ENCODE measurements at regions not wholly inside any gene's neighbourhood (a gene's known extent, or its start where the extent isn't known, plus 50 kb on each side); places are given as distances from the start of the nearest gene placed in this dataset.
"Not testable (repeated sequence)": the region's sequence is repeated elsewhere in the genome, so short reads cannot be mapped to it uniquely, and the experiment has no call there.

GRCh38 chr4:14396183-14396582, 606.1 kb upstream of the CPEB2 start:
- ATAC-seq (no peak), DNase-seq (no peak)
- intact Hi-C loops (cut with DNase I): no loop called here

GRCh38 chr4:14399848-14400247, 602.4 kb upstream of the CPEB2 start:
- ATAC-seq: no peak
- no peak for DNase-seq
- intact Hi-C loops (cut with DNase I): no loop called here

- ATAC-seq (no peak), DNase-seq (no peak)
- intact Hi-C loops (cut with DNase I): no loop called here
Observed at GRCh38 chr4:14400307-14400706, 602.0 kb upstream of the CPEB2 start.

GRCh38 chr4:14403132-14403531, 599.1 kb upstream of the CPEB2 start:
- intact Hi-C loops (cut with DNase I): no loop called here
- ATAC-seq (no peak), DNase-seq (no peak)

- intact Hi-C loops (cut with DNase I): no loop called here
- peak; percentile 22 for DNase-seq
- peak; percentile 45 to 81 for ATAC-seq
Observed at GRCh38 chr4:14404730-14405129, 597.6 kb upstream of the CPEB2 start.

- intact Hi-C loops (cut with DNase I): no loop called here
- DNase-seq: no peak
- no peak for ATAC-seq
Observed at GRCh38 chr4:14410516-14410915, 591.8 kb upstream of the CPEB2 start.

GRCh38 chr4:14415146-14415545, 587.1 kb upstream of the CPEB2 start:
- DNase-seq (no peak), ATAC-seq (no peak)
- intact Hi-C loops (cut with DNase I): no loop called here

- DNase-seq (no peak), ATAC-seq (no peak)
- intact Hi-C loops (cut with DNase I): no loop called here
Observed at GRCh38 chr4:14419516-14419915, 582.8 kb upstream of the CPEB2 start.

- DNase-seq; ATAC-seq; intact Hi-C loops (cut with DNase I): not testable (repeated sequence)
Observed at GRCh38 chr4:14426297-14426696, 576.0 kb upstream of the CPEB2 start.

GRCh38 chr4:14428125-14428524, 574.2 kb upstream of the CPEB2 start:
- DNase-seq (no peak), ATAC-seq (no peak)
- intact Hi-C loops (cut with DNase I): no loop called here

GRCh38 chr4:14431155-14432134, 570.8 kb upstream of the CPEB2 start:
- no peak for ATAC-seq
- no peak for DNase-seq
- intact Hi-C loops (cut with DNase I): no loop called here

GRCh38 chr4:14434483-14434882, 567.8 kb upstream of the CPEB2 start:
- no peak for DNase-seq
- intact Hi-C loops (cut with DNase I): no loop called here
- ATAC-seq: peak; percentile 19 to 67

- ATAC-seq: no peak
- intact Hi-C loops (cut with DNase I): no loop called here
- no peak for DNase-seq
Observed at GRCh38 chr4:14434916-14435315, 567.4 kb upstream of the CPEB2 start.

- no peak for DNase-seq
Observed at GRCh38 chr4:14441561-14441960, 560.7 kb upstream of the CPEB2 start.

GRCh38 chr4:14445882-14446281, 556.4 kb upstream of the CPEB2 start:
- ATAC-seq: no peak
- DNase-seq: no peak
- intact Hi-C loops (cut with DNase I): no loop called here

More at GRCh38 chr4:14441561-14441960, 560.7 kb upstream of the CPEB2 start:
- ATAC-seq: no peak
- intact Hi-C loops (cut with DNase I): no loop called here

GRCh38 chr4:14446311-14446710, 556.0 kb upstream of the CPEB2 start:
- DNase-seq (no peak), ATAC-seq (no peak)
- intact Hi-C loops (cut with DNase I): no loop called here

GRCh38 chr4:14446904-14447303, 555.4 kb upstream of the CPEB2 start:
- intact Hi-C loops (cut with DNase I): no loop called here
- no peak for ATAC-seq

GRCh38 chr4:14449308-14449707, 553.0 kb upstream of the CPEB2 start:
- ATAC-seq (no peak), DNase-seq (no peak)
- intact Hi-C loops (cut with DNase I): no loop called here

More at GRCh38 chr4:14446904-14447303, 555.4 kb upstream of the CPEB2 start:
- no peak for DNase-seq

GRCh38 chr4:14452001-14452400, 550.3 kb upstream of the CPEB2 start:
- ATAC-seq (peak; percentile 91 to 92), DNase-seq (peak; percentile 38)
- intact Hi-C loops (cut with DNase I): no loop called here

- DNase-seq (no peak), ATAC-seq (no peak)
- intact Hi-C loops (cut with DNase I): no loop called here
Observed at GRCh38 chr4:14452764-14453163, 549.5 kb upstream of the CPEB2 start.

- intact Hi-C loops (cut with DNase I): no loop called here
- DNase-seq (no peak), ATAC-seq (no peak)
Observed at GRCh38 chr4:14458463-14458862, 543.8 kb upstream of the CPEB2 start.

All from left cardiac atrium (tissue), 4 donors.